CD14-positive monocyte (primary cell): ENCODE measurements at regions not wholly inside any gene's neighbourhood (a gene's known extent, or its start where the extent isn't known, plus 50 kb on each side); places are given as distances from the start of the nearest gene placed in this dataset.

Source experiments
- DNase-seq, 3 donors: peaks; one replicate each; pipeline ENCODE4 v3.0.0-alpha.2; 2011 to 2022
- H2AFZ ChIP-seq: 2 replicates; pipeline ENCODE4 v1.6.0; 2012; ENCODE audit warnings: mild to moderate bottlenecking, low read depth, low read length, inconsistent platforms; ENCODE audit not compliant: insufficient read depth, poor library complexity, severe bottlenecking
- H3K27ac ChIP-seq, 2 donors: 1 replicate in 1 of 2; 2 replicates in 1 of 2; pipeline ENCODE4 v1.5.1; 2012 to 2013; ENCODE audit warnings: low read length in 2 of 2, control low read depth in 1 of 2, inconsistent platforms in 1 of 2, low read depth in 1 of 2, mild to moderate bottlenecking in 1 of 2
- H3K27me3 ChIP-seq, 2 donors: one replicate each; pipeline versions ENCODE4 v1.6.0 to v1.6.1; 2011 to 2013; ENCODE audit warnings: low read length in 2 of 2; ENCODE audit not compliant: control insufficient read depth in 2 of 2, insufficient read depth in 2 of 2
- H3K36me3 ChIP-seq, 2 donors: replicated peaks in 1 of 2; 1 replicate in 1 of 2; 2 replicates in 1 of 2; pipeline versions ENCODE4 v1.5.1 to v1.6.1; 2012 to 2013; ENCODE audit warnings: low read length in 2 of 2, control low read depth in 1 of 2, inconsistent platforms in 1 of 2, mild to moderate bottlenecking in 1 of 2; ENCODE audit not compliant: insufficient read depth in 2 of 2, control insufficient read depth in 1 of 2
- H3K4me1 ChIP-seq, 2 donors: 1 replicate in 1 of 2; 2 replicates in 1 of 2; pipeline versions ENCODE4 v1.5.1 to v1.6.1; 2012 to 2013; ENCODE audit warnings: low read length in 2 of 2, control low read depth in 1 of 2, inconsistent platforms in 1 of 2, mild to moderate bottlenecking in 1 of 2, moderate library complexity in 1 of 2; ENCODE audit not compliant: insufficient read depth in 2 of 2, control insufficient read depth in 1 of 2
- H3K4me2 ChIP-seq: replicated peaks from 2 replicates; pipeline ENCODE3; 2012; ENCODE audit warnings: low read length, moderate library complexity, mild to moderate bottlenecking; ENCODE audit not compliant: poor library complexity, severe bottlenecking; ENCODE audit errors: extremely low read depth
- H3K4me3 ChIP-seq, 3 experiments: fragments of 200-600 bp in 1 of 3; sonication (generic) in 1 of 3; replicated peaks in 1 of 3; 1 replicate in 2 of 3; 2 replicates in 1 of 3; pipeline ENCODE4 v1.5.1; 2011 to 2013; ENCODE audit warnings: low read length in 3 of 3, mild to moderate bottlenecking in 3 of 3, control low read depth in 2 of 3, low read depth in 2 of 3, inconsistent platforms in 1 of 3, moderate library complexity in 1 of 3
- H3K79me2 ChIP-seq: 2 replicates; pipeline ENCODE4 v1.6.0; 2012; ENCODE audit warnings: mild to moderate bottlenecking, control low read depth, inconsistent platforms, low read length, moderate library complexity; ENCODE audit not compliant: insufficient read depth
- H3K9ac ChIP-seq: 2 replicates; pipeline ENCODE4 v1.6.0; 2017; ENCODE audit warnings: low read length, mild to moderate bottlenecking; ENCODE audit not compliant: insufficient read depth, poor library complexity, severe bottlenecking
- H3K9me3 ChIP-seq, 2 donors: replicated peaks in 1 of 2; 1 replicate in 1 of 2; 2 replicates in 1 of 2; pipeline versions ENCODE4 v1.5.1 to v1.6.1; 2012 to 2013; ENCODE audit warnings: low read length in 2 of 2, control low read depth in 1 of 2; ENCODE audit not compliant: control insufficient read depth in 1 of 2, insufficient read depth in 1 of 2
- H4K20me1 ChIP-seq: 2 replicates; pipeline ENCODE4 v1.6.0; 2012; ENCODE audit warnings: mild to moderate bottlenecking, low read length, control low read depth, moderate library complexity; ENCODE audit not compliant: insufficient read depth
- H3K27ac Mint-ChIP-seq, 7 donors: one replicate each; pipeline ENCODE4 v1.8.0; 2020; ENCODE audit warnings: mild to moderate bottlenecking in 7 of 7, mixed read lengths in 7 of 7, moderate library complexity in 6 of 7, inconsistent platforms in 2 of 7
- H3K27me3 Mint-ChIP-seq, 3 donors: one replicate each; pipeline ENCODE4 v1.8.0; 2021 to 2022; ENCODE audit warnings: low read depth in 3 of 3, mild to moderate bottlenecking in 3 of 3, mixed read lengths in 3 of 3, moderate library complexity in 3 of 3, inconsistent platforms in 1 of 3
- H3K36me3 Mint-ChIP-seq, 2 donors: one replicate each; pipeline ENCODE4 v1.8.0; 2020; ENCODE audit warnings: mixed read lengths in 2 of 2, inconsistent platforms in 1 of 2, mild to moderate bottlenecking in 1 of 2
- H3K4me1 Mint-ChIP-seq: one replicate; pipeline ENCODE4 v1.8.0; 2020; ENCODE audit warnings: mild to moderate bottlenecking, mixed read lengths
- H3K4me3 Mint-ChIP-seq, 2 donors: one replicate each; pipeline ENCODE4 v1.8.0; 2020; ENCODE audit warnings: mild to moderate bottlenecking in 2 of 2, mixed read lengths in 2 of 2, moderate library complexity in 1 of 2
- H3K9me3 Mint-ChIP-seq, 7 donors: one replicate each; pipeline ENCODE4 v1.8.0; 2020 to 2022; ENCODE audit warnings: mixed read lengths in 7 of 7, mild to moderate bottlenecking in 6 of 7, moderate library complexity in 6 of 7, inconsistent platforms in 2 of 7
- CTCF ChIP-seq: fragments of 200-600 bp; IDR thresholded peaks from one replicate; pipeline ENCODE4 v1.8.0; 2022; ENCODE audit warnings: antibody characterized with exemption, mild to moderate bottlenecking
- WGBS: methylation state at CpG from one replicate; pipeline ENCODE4 v1.1.5; 2013; ENCODE audit warnings: missing lambda C conversion rate; ENCODE audit not compliant: insufficient coverage; 5-methylcytosine and 5-hydroxymethylcytosine counted together
- intact Hi-C, 2 donors: fragments of 100-400 bp; cut with micrococcal nuclease; formaldehyde crosslinking; loops; one replicate each; pipeline versions ENCODE4 v1.15.0 to v1.15.1; 2023

GRCh38 chrX:115988825-115989224 is 181.7 kb upstream of the AGTR2 start:
- H3K9me3 Mint-ChIP-seq: peaks cover 0 to 4% (median 2%) of the 10 kb centered on the region in 7 donors
- Histone ChIP-seq H4K20me1 (no peaks in the 10 kb centered on the region), H2AFZ (no peak overlapping the region), H3K36me3 (no peaks in the 10 kb centered on the region), H3K4me3 (no peak overlapping the region), H3K9me3 (no peaks in the 10 kb centered on the region), H3K4me1 (no peaks in the 10 kb centered on the region), H3K27me3 (peaks cover 0 to 3% of the 10 kb centered on the region in 2 donors), H3K79me2 (no peaks in the 10 kb centered on the region), H3K4me2 (no peak overlapping the region), H3K9ac (no peak overlapping the region), H3K27ac (no peak overlapping the region)
- no peak for TF ChIP-seq CTCF
- H3K27me3 Mint-ChIP-seq: peaks cover 0 to 25% (median 2%) of the 10 kb centered on the region in 3 donors
- no peak overlapping the region for H3K27ac Mint-ChIP-seq
- H3K36me3 Mint-ChIP-seq: no peaks in the 10 kb centered on the region
- no CpG with 5 or more reads among the region's 3 CpGs for WGBS
- intact Hi-C loops: no loop called here
- no peak for DNase-seq
- H3K4me1 Mint-ChIP-seq: no peaks in the 10 kb centered on the region
- H3K4me3 Mint-ChIP-seq: no peak overlapping the region

DNA sequence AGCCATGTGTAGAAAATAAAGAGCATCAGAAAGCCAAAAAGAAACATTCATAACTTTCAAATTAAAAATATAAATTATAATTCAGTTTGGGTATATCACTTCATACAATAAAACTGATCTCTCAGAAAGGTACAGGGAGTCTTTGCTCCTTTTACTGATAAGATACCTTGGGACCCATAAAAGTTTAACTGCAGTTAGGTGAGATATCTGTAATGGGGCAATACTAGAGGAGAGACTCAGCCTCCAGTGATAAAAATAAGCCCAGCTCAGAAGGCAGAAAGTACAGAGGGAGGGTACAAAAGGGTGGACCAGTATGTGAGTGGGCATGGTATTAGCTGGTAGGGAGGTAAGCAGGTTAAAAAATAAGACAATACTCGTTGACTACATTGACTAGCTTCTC is 180.9 kb upstream of the AGTR2 start:
- TF ChIP-seq CTCF: no peak
- Mint-ChIP-seq H3K9me3 (peaks cover 0 to 5% (median 2%) of the 10 kb centered on the region in 7 donors), H3K27ac (no peak overlapping the region), H3K4me3 (no peak overlapping the region), H3K27me3 (peaks cover 0 to 20% (median 2%) of the 10 kb centered on the region in 3 donors), H3K36me3 (no peaks in the 10 kb centered on the region), H3K4me1 (no peaks in the 10 kb centered on the region)
- Histone ChIP-seq H3K9me3 (no peaks in the 10 kb centered on the region), H3K27ac (no peak overlapping the region), H3K9ac (no peak overlapping the region), H3K4me3 (no peak overlapping the region), H3K36me3 (no peaks in the 10 kb centered on the region), H3K79me2 (no peaks in the 10 kb centered on the region), H3K27me3 (peaks cover 0 to 3% of the 10 kb centered on the region in 2 donors), H3K4me1 (no peaks in the 10 kb centered on the region), H4K20me1 (no peaks in the 10 kb centered on the region), H3K4me2 (no peak overlapping the region), H2AFZ (no peak overlapping the region)
- WGBS: no CpG with 5 or more reads among the region's 1 CpG
- DNase-seq: no peak
- intact Hi-C loops: no loop called here
